H9 (cell line): ENCODE measurements at regions not wholly inside any gene's neighbourhood (a gene's known extent, or its start where the extent isn't known, plus 50 kb on each side); places are given as distances from the start of the nearest gene placed in this dataset.

Experiments used
- DNase-seq: peaks from one replicate; pipeline ENCODE4 v3.0.0-alpha.2; 2017
- H2AFZ ChIP-seq: one replicate; pipeline ENCODE4 v1.6.1; 2013; ENCODE audit warnings: mild to moderate bottlenecking, low read length, control low read depth, moderate library complexity
- H2AK5ac ChIP-seq: 2 replicates; pipeline ENCODE4 v1.6.1; 2013; ENCODE audit warnings: low read length, control low read depth, mixed read lengths; ENCODE audit not compliant: insufficient read length
- H2BK120ac ChIP-seq: one replicate; pipeline ENCODE4 v1.6.1; 2013; ENCODE audit warnings: low read depth, mild to moderate bottlenecking, low read length, control low read depth, inconsistent platforms; ENCODE audit not compliant: poor library complexity, severe bottlenecking
- H2BK12ac ChIP-seq: 2 replicates; pipeline ENCODE4 v1.6.1; 2013; ENCODE audit warnings: low read length, control low read depth, mixed read lengths, low read depth; ENCODE audit not compliant: insufficient read length
- H2BK15ac ChIP-seq: 2 replicates; pipeline ENCODE4 v1.6.1; 2013; ENCODE audit warnings: low read depth, low read length, control low read depth
- H2BK20ac ChIP-seq: one replicate; pipeline ENCODE4 v1.6.1; 2013; ENCODE audit warnings: low read depth, mild to moderate bottlenecking, low read length, control low read depth, inconsistent platforms; ENCODE audit not compliant: poor library complexity, severe bottlenecking
- H2BK5ac ChIP-seq: 2 replicates; pipeline ENCODE4 v1.6.1; 2013; ENCODE audit warnings: low read length, control low read depth, mixed read lengths; ENCODE audit not compliant: insufficient read length
- H3K14ac ChIP-seq: 2 replicates; pipeline ENCODE4 v1.6.1; 2013; ENCODE audit warnings: low read length, control low read depth; ENCODE audit not compliant: insufficient read depth
- H3K18ac ChIP-seq: 2 replicates; pipeline ENCODE4 v1.6.1; 2013; ENCODE audit warnings: low read depth, mild to moderate bottlenecking, mixed read lengths, low read length, control low read depth; ENCODE audit not compliant: insufficient read length
- H3K23ac ChIP-seq: 2 replicates; pipeline ENCODE4 v1.6.1; 2013; ENCODE audit warnings: low read length, control low read depth, mixed read lengths, low read depth; ENCODE audit not compliant: insufficient read length
- H3K23me2 ChIP-seq: 2 replicates; pipeline ENCODE4 v1.6.1; 2013; ENCODE audit warnings: low read depth, mild to moderate bottlenecking, mixed read lengths, low read length, control low read depth; ENCODE audit not compliant: insufficient read length, poor library complexity, severe bottlenecking
- H3K27ac ChIP-seq: 2 replicates; pipeline ENCODE4 v1.5.1; 2013; ENCODE audit warnings: low read length, control low read depth, mixed read lengths, low read depth; ENCODE audit not compliant: insufficient read length
- H3K27me3 ChIP-seq: 2 replicates; pipeline ENCODE4 v1.6.1; 2013; ENCODE audit warnings: low read length, control low read depth, inconsistent platforms; ENCODE audit not compliant: insufficient read depth
- H3K4ac ChIP-seq: 2 replicates; pipeline ENCODE4 v1.6.1; 2013; ENCODE audit warnings: low read depth, mild to moderate bottlenecking, control low read depth, inconsistent platforms, low read length, moderate library complexity
- H3K4me1 ChIP-seq: 2 replicates; pipeline ENCODE4 v1.6.1; 2013; ENCODE audit warnings: low read length, control low read depth, inconsistent platforms; ENCODE audit not compliant: insufficient read depth
- H3K4me2 ChIP-seq: 2 replicates; pipeline ENCODE4 v1.6.1; 2013; ENCODE audit warnings: low read length, control low read depth, mixed read lengths; ENCODE audit not compliant: insufficient read length, insufficient read depth
- H3K56ac ChIP-seq: 2 replicates; pipeline ENCODE4 v1.6.1; 2013; ENCODE audit warnings: low read depth, mild to moderate bottlenecking, mixed read lengths, low read length, control low read depth; ENCODE audit not compliant: insufficient read length
- H3K79me1 ChIP-seq: 2 replicates; pipeline ENCODE4 v1.6.1; 2013; ENCODE audit warnings: low read depth, mild to moderate bottlenecking, moderate library complexity, low read length, control low read depth, inconsistent platforms; ENCODE audit not compliant: insufficient read depth, poor library complexity, severe bottlenecking
- H3K79me2 ChIP-seq: 2 replicates; pipeline ENCODE4 v1.6.1; 2013; ENCODE audit warnings: low read length, control low read depth, inconsistent platforms; ENCODE audit not compliant: insufficient read depth
- H3K9ac ChIP-seq: 2 replicates; pipeline ENCODE4 v1.6.1; 2013; ENCODE audit warnings: low read length, control low read depth, mixed read lengths; ENCODE audit not compliant: insufficient read length; ENCODE audit errors: extremely low read depth
- H3K9me3 ChIP-seq: one replicate; pipeline ENCODE4 v1.6.1; 2013; ENCODE audit warnings: low read depth, low read length, inconsistent platforms; ENCODE audit not compliant: control insufficient read depth
- H3T11ph ChIP-seq: one replicate; pipeline ENCODE4 v1.6.1; 2013; ENCODE audit warnings: mild to moderate bottlenecking, low read length, control low read depth, inconsistent platforms
- H4K20me1 ChIP-seq: one replicate; pipeline ENCODE4 v1.6.1; 2013; ENCODE audit not compliant: control insufficient read depth, insufficient read length, insufficient read depth
- H4K5ac ChIP-seq: 2 replicates; pipeline ENCODE4 v1.6.1; 2013; ENCODE audit warnings: low read depth, mild to moderate bottlenecking, mixed read lengths, low read length, control low read depth; ENCODE audit not compliant: insufficient read length
- H4K8ac ChIP-seq: replicated peaks from 2 replicates; pipeline ENCODE4 v1.6.1; 2013; ENCODE audit warnings: low read length, control low read depth, mixed read lengths, low read depth; ENCODE audit not compliant: insufficient read length
- H4K91ac ChIP-seq: 2 replicates; pipeline ENCODE4 v1.6.1; 2013; ENCODE audit warnings: low read depth, mild to moderate bottlenecking, moderate library complexity, mixed read lengths, low read length, control low read depth; ENCODE audit not compliant: insufficient read length
- H3K27ac Mint-ChIP-seq, 3 experiments: 2 replicates in 2 of 3; 3 replicates in 1 of 3; pipeline ENCODE4 v1.8.0; 2020 to 2021; ENCODE audit warnings: mixed read lengths in 3 of 3, mild to moderate bottlenecking in 1 of 3, moderate library complexity in 1 of 3
- H3K27me3 Mint-ChIP-seq: 2 replicates; pipeline ENCODE4 v1.8.0; 2021; ENCODE audit warnings: low read depth, mild to moderate bottlenecking, moderate library complexity, mixed read lengths
- H3K36me3 Mint-ChIP-seq, 3 experiments: 2 replicates in 2 of 3; 3 replicates in 1 of 3; pipeline ENCODE4 v1.8.0; 2020 to 2021; ENCODE audit warnings: low read depth in 3 of 3, mixed read lengths in 3 of 3; ENCODE audit not compliant: insufficient read depth in 1 of 3
- H3K4me1 Mint-ChIP-seq, 2 experiments: 2 replicates each; pipeline ENCODE4 v1.8.0; 2020; ENCODE audit warnings: mixed read lengths in 2 of 2
- H3K4me3 Mint-ChIP-seq, 2 experiments: 2 replicates in 1 of 2; 3 replicates in 1 of 2; pipeline ENCODE4 v1.8.0; 2020 to 2021; ENCODE audit warnings: mild to moderate bottlenecking in 2 of 2, mixed read lengths in 2 of 2, moderate library complexity in 1 of 2
- H3K9me3 Mint-ChIP-seq, 2 experiments: 2 replicates in 1 of 2; 3 replicates in 1 of 2; pipeline ENCODE4 v1.8.0; 2020; ENCODE audit warnings: mild to moderate bottlenecking in 2 of 2, mixed read lengths in 2 of 2, moderate library complexity in 1 of 2
- WGBS: extraction: QIAGEN DNeasy Blood & Tissue Kit; methylation state at CpG from one replicate; pipeline ENCODE4 v1.1.7; 2013; ENCODE audit warnings: missing lambda C conversion rate, low lambda C conversion rate, mixed read lengths; ENCODE audit not compliant: insufficient read length; ENCODE audit errors: extremely low coverage; 5-methylcytosine and 5-hydroxymethylcytosine counted together
- TF ChIP-seq, protein P1 (sequence below): fragments of 200-600 bp; sonication (generic); conservative IDR thresholded peaks from 3 replicates; pipeline ENCODE4 v1.8.0; 2021; ENCODE audit warnings: antibody characterized with exemption, mild to moderate bottlenecking

DNA sequence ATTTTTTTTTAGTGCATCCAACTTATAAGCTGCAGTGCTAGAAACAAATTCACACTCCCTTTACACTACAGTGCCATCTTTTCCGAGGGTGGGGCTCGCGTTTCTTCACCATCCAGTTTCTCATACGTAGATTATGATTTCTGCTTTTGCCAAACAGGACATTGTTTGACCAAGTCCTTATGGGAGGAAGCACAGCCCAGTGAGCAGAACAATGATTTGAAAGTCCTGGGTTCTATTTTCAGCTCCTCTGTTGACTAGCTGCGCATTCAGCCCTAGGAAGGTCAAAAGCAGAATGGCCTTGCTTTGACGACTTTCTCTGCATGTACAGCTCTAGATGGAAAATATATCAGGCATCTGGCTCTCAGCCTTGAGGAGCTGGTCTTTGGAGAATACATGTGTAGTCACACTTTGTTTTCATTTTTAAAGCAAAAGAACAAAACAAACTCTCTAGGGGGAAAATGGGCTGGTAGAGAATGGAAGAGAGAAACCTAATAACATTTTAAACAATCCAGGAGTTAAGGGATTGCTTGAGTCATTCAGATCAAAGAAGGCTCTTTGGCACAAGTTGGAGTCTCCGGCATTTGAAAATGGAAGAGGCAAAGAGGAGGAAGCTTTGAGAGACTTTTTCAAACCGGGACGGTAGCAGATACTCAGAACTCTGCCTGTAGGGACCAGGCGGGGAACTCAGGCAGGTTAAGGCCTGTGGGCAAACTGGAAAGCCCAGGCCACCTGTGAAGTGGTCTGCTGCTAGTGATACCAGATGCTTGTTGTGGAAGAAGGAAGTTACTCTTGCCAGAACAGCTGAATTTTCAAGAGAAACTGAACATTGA is 257.3 kb upstream of the PLEKHG7 start:
- no CpG with 5 or more reads among the region's 10 CpGs for WGBS
- no peak overlapping the region for H3K4ac ChIP-seq
- no peak overlapping the region for H2BK5ac ChIP-seq
- no peak overlapping the region for H2BK15ac ChIP-seq
- H3K4me2 ChIP-seq: no peak overlapping the region
- no peaks in the 10 kb centered on the region for H3K27me3 ChIP-seq
- Mint-ChIP-seq H3K4me3 (no peak overlapping the region), H3K36me3 (no peaks in the 10 kb centered on the region; a peak in 1 of 7 replicates), H3K4me1 (no peaks in the 10 kb centered on the region), H3K27ac (no peak overlapping the region; a peak in 1 of 7 replicates), H3K27me3 (no peaks in the 10 kb centered on the region), H3K9me3 (peaks cover 0 to 2% of the 10 kb centered on the region in 2 experiments; a peak in 1 of 5 replicates)
- no peak overlapping the region for H3T11ph ChIP-seq
- no peak overlapping the region for H2BK120ac ChIP-seq
- H3K4me1 ChIP-seq: no peaks in the 10 kb centered on the region
- no peaks in the 10 kb centered on the region for H3K23me2 ChIP-seq
- H4K8ac ChIP-seq: no peak overlapping the region
- no peak overlapping the region for H3K9ac ChIP-seq
- no peak overlapping the region for H3K14ac ChIP-seq
- no peak for DNase-seq
- no peaks in the 10 kb centered on the region for H3K9me3 ChIP-seq
- H4K91ac ChIP-seq: no peak overlapping the region
- no peak overlapping the region for H2AFZ ChIP-seq
- H2BK20ac ChIP-seq: no peak overlapping the region
- no peak overlapping the region for H2AK5ac ChIP-seq
- H2BK12ac ChIP-seq: no peak overlapping the region
- no peak overlapping the region for H3K18ac ChIP-seq
- no peak overlapping the region for H3K56ac ChIP-seq
- no peaks in the 10 kb centered on the region for H3K79me2 ChIP-seq
- H4K20me1 ChIP-seq: no peaks in the 10 kb centered on the region
- TF ChIP-seq, protein P1, sequence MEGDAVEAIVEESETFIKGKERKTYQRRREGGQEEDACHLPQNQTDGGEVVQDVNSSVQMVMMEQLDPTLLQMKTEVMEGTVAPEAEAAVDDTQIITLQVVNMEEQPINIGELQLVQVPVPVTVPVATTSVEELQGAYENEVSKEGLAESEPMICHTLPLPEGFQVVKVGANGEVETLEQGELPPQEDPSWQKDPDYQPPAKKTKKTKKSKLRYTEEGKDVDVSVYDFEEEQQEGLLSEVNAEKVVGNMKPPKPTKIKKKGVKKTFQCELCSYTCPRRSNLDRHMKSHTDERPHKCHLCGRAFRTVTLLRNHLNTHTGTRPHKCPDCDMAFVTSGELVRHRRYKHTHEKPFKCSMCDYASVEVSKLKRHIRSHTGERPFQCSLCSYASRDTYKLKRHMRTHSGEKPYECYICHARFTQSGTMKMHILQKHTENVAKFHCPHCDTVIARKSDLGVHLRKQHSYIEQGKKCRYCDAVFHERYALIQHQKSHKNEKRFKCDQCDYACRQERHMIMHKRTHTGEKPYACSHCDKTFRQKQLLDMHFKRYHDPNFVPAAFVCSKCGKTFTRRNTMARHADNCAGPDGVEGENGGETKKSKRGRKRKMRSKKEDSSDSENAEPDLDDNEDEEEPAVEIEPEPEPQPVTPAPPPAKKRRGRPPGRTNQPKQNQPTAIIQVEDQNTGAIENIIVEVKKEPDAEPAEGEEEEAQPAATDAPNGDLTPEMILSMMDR: no peak
- H3K23ac ChIP-seq: no peak overlapping the region
- H3K79me1 ChIP-seq: no peaks in the 10 kb centered on the region
- no peak overlapping the region for H3K27ac ChIP-seq
- H4K5ac ChIP-seq: no peak overlapping the region
